Panc1 (cell line): ENCODE measurements at regions not wholly inside any gene's neighbourhood (a gene's known extent, or its start where the extent isn't known, plus 50 kb on each side); places are given as distances from the start of the nearest gene placed in this dataset.

Experiments
- ATAC-seq: fragments of 200-7000 bp; cut with Tn5 transposase; 2 replicates; pipeline ENCODE4 v1.9.1; 2020; ENCODE audit warnings: mild to moderate bottlenecking, moderate library complexity
- BruUV-seq: library from RNA; stranded (reverse); fragments of 400-500 nt; replicated peaks from 2 replicates; lab custom pipeline; 2021; lab: Mats Ljungman, UMichigan
- CTCF ChIA-PET: fragments of 300-600 bp; sonication (Branson Sonifier 250); formaldehyde crosslinking; loops from one replicate; lab custom pipeline; 2022; ENCODE audit warnings: antibody characterized with exemption; lab: Charles Lee
- POLR2A ChIA-PET: fragments of 300-600 bp; sonication (Branson Sonifier 250); formaldehyde crosslinking; loops from one replicate; lab custom pipeline; 2022; ENCODE audit warnings: antibody characterized with exemption; lab: Charles Lee
- DNase-seq: peaks from one replicate; pipeline ENCODE4 v3.0.0-alpha.2; 2010; ENCODE audit warnings: low read depth, low spot score
- H3K27ac ChIP-seq: 2 replicates; pipeline ENCODE4 v1.5.1; 2011; ENCODE audit warnings: mild to moderate bottlenecking, low read length, inconsistent platforms
- H3K27me3 ChIP-seq: fragments of 200-500 bp; sonication (Bioruptor generic); 2 replicates; pipeline ENCODE4 v1.6.0; 2014; ENCODE audit warnings: low read length, inconsistent platforms; ENCODE audit not compliant: control insufficient read depth, insufficient read depth
- H3K36me3 ChIP-seq: fragments of 200-500 bp; sonication (Bioruptor generic); 2 replicates; pipeline ENCODE4 v1.5.1; 2014; ENCODE audit warnings: inconsistent platforms, mild to moderate bottlenecking, low read length, moderate library complexity; ENCODE audit not compliant: control insufficient read depth, insufficient read depth
- H3K4me1 ChIP-seq: 2 replicates; pipeline ENCODE4 v1.5.1; 2011; ENCODE audit warnings: inconsistent platforms, mild to moderate bottlenecking, low read length, moderate library complexity; ENCODE audit not compliant: control insufficient read depth, insufficient read depth
- H3K4me3 ChIP-seq, 2 experiments: 2 replicates each; pipeline ENCODE4 v1.5.1; 2011 to 2012; ENCODE audit warnings: low read depth in 2 of 2, low read length in 2 of 2, mild to moderate bottlenecking in 2 of 2, inconsistent platforms in 1 of 2, moderate library complexity in 1 of 2
- H3K9me3 ChIP-seq: fragments of 200-500 bp; sonication (Bioruptor generic); 2 replicates; pipeline ENCODE4 v1.5.1; 2014; ENCODE audit warnings: low read depth, mild to moderate bottlenecking, inconsistent platforms, low read length, moderate library complexity; ENCODE audit not compliant: control insufficient read depth, insufficient read depth
- POLR2AphosphoS5 ChIP-seq: IDR thresholded peaks from 2 replicates; pipeline ENCODE4 v1.6.1; 2012; ENCODE audit warnings: mild to moderate bottlenecking, low read depth, low read length, moderate library complexity
- REST ChIP-seq, 2 experiments: IDR thresholded peaks; 2 replicates each; pipeline ENCODE4 v1.6.1; 2011 to 2012; ENCODE audit warnings: low read depth in 2 of 2, control low read depth in 1 of 2, low read length in 1 of 2, mild to moderate bottlenecking in 1 of 2, moderate library complexity in 1 of 2; ENCODE audit not compliant: insufficient read depth in 1 of 2
- SIN3A ChIP-seq: IDR thresholded peaks from 2 replicates; pipeline ENCODE4 v1.6.1; 2012; ENCODE audit warnings: low read depth, mild to moderate bottlenecking, low read length, moderate library complexity, borderline replicate concordance; ENCODE audit not compliant: insufficient read depth
- TCF7L2 ChIP-seq: IDR thresholded peaks from 2 replicates; pipeline ENCODE4 v1.6.1; 2011; ENCODE audit warnings: mild to moderate bottlenecking, low read depth, low read length, inconsistent platforms
- in situ Hi-C: cut with HindIII; loops from 2 replicates; pipeline ENCODE4 v1.10.0; 2016; ENCODE audit warnings: low sequenced_read_pairs, low pct_unique_long_range_greater_than_20kb
- intact Hi-C: fragments of 100-400 bp; cut with micrococcal nuclease; formaldehyde crosslinking; loops from one replicate; pipeline ENCODE4 v1.10.0; 2022; ENCODE audit not compliant: unreplicated experiment
- TF ChIP-seq, protein P1 (sequence below): fragments of 450-650 bp; IDR thresholded peaks from 2 replicates; pipeline ENCODE4 v1.5.1; 2017; ENCODE audit warnings: mild to moderate bottlenecking

DNA sequence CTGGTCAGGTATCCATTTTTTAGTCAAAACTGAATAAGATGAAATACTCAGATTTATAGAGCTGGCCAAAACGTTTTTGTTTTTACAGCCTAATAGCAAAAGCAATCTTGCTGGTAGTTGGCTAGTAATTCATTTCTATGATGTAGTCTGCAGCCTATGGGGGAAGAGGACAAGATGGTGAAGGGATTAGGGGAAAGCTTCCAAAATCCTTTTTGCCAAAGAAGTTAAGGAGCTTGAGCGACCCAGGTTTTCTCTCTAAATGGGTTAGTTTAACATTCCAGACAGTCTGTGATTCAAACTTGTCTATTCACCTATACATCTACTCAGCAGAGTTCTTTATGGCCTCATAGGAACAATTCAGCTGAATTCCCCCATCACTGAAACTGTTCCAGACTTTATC, 89.8 kb upstream of the SPRY1 start:
- no TSS peak for BruUV-seq
- no peak for TF ChIP-seq SIN3A
- no peak for TF ChIP-seq POLR2AphosphoS5
- no peak for TF ChIP-seq TCF7L2
- TF ChIP-seq, protein P1, sequence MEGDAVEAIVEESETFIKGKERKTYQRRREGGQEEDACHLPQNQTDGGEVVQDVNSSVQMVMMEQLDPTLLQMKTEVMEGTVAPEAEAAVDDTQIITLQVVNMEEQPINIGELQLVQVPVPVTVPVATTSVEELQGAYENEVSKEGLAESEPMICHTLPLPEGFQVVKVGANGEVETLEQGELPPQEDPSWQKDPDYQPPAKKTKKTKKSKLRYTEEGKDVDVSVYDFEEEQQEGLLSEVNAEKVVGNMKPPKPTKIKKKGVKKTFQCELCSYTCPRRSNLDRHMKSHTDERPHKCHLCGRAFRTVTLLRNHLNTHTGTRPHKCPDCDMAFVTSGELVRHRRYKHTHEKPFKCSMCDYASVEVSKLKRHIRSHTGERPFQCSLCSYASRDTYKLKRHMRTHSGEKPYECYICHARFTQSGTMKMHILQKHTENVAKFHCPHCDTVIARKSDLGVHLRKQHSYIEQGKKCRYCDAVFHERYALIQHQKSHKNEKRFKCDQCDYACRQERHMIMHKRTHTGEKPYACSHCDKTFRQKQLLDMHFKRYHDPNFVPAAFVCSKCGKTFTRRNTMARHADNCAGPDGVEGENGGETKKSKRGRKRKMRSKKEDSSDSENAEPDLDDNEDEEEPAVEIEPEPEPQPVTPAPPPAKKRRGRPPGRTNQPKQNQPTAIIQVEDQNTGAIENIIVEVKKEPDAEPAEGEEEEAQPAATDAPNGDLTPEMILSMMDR = no peak
- TF ChIP-seq REST (IDR thresholded peaks at IDR 0.05; ENCODE audit: insufficient read depth in 1 of 2, low read depth in 2 of 2, low read length in 1 of 2) = no peak
- CTCF ChIA-PET = no interaction called here
- POLR2A ChIA-PET = no interaction called here
- Histone ChIP-seq H3K27me3 (no peaks in the 10 kb centered on the region), H3K4me3 (no peak overlapping the region), H3K27ac (no peak overlapping the region), H3K9me3 (no peaks in the 10 kb centered on the region), H3K4me1 (no peaks in the 10 kb centered on the region), H3K36me3 (no peaks in the 10 kb centered on the region)
- DNase-seq (no peak), ATAC-seq (no peak)
- in situ Hi-C loops = no loop called here
- intact Hi-C loops = no loop called here

DNA sequence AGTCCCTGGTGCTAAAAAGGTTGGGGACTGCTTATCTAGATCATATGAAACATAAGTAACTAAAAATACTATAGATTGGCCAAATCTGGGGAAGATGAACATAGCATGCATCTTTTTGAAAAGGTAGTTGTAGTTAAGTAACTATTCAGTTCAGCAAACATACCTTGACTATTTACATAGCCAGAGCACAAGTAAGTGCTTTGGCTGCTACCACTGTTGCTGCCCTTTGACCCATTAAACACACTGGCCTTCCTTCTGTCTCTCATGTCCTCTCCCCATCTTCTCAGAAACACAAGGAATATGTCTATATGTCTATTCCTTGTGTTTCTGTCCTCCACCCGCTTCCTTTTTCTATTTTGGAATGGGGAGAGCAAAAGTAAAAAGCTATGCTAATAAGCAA, 87.9 kb upstream of the SPRY1 start:
- ChIA-PET POLR2A (no interaction called here), CTCF (no interaction called here)
- Histone ChIP-seq H3K9me3 (no peaks in the 10 kb centered on the region), H3K27ac (no peak overlapping the region), H3K36me3 (no peaks in the 10 kb centered on the region), H3K27me3 (no peaks in the 10 kb centered on the region), H3K4me3 (no peak overlapping the region), H3K4me1 (no peaks in the 10 kb centered on the region)
- no TSS peak for BruUV-seq
- in situ Hi-C loops (no loop called here), intact Hi-C loops (no loop called here)
- DNase-seq = no peak
- no peak for TF ChIP-seq POLR2AphosphoS5
- no peak for TF ChIP-seq SIN3A
- no peak for TF ChIP-seq REST (IDR thresholded peaks at IDR 0.05; ENCODE audit: insufficient read depth in 1 of 2, low read depth in 2 of 2, low read length in 1 of 2)
- TF ChIP-seq, protein P1 = no peak
- no peak for TF ChIP-seq TCF7L2
- ATAC-seq = no peak
